ENCODE measurements at regions not wholly inside any gene's neighbourhood (a gene's known extent, or its start where the extent isn't known, plus 50 kb on each side); places are given as distances from the start of the nearest gene placed in this dataset.

DNA sequence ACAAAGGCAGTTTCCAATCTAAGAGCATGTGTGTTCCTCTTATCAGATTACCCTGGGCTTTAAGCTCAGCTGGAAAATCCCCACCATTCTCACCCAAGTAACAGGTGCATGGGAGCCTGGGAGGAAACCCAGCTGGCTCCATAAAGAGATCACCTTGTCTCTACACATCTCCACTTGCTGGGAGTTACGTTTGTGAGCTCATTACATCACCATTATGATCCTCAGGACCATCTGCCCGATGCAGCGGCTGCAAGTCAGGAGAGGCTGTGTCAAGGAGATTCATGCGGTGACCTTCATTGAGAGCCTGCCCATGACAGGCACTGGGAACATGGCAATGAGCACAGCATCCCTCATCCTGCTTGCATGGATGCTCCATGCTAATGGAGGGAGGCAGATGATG, 618.0 kb downstream of the NPHP4 start:
- ChIA-PET CTCF (no interaction called here), POLR2A (no interaction called here), RAD21 (ENCODE audit: low non-redundant PET in 1 of 2, low total read pairs in 2 of 2, uncharacterized antibody in 2 of 2, unreplicated experiment in 2 of 2) (no interaction called here)
- Histone ChIP-seq H3K36me3 (ENCODE audit: control insufficient read depth in 1 of 2, insufficient read depth in 2 of 2, low read length in 2 of 2) (no peaks in the 10 kb centered on the region), H3K9ac (ENCODE audit: low read length) (no peak overlapping the region), H2AFZ (ENCODE audit: low read depth, low read length, poor library complexity, severe bottlenecking) (no peak overlapping the region), H3K27me3 (ENCODE audit: insufficient read depth, low read length) (no peaks in the 10 kb centered on the region), H3K9me3 (ENCODE audit: control insufficient read depth in 1 of 2, insufficient read depth in 1 of 2, low read depth in 1 of 2, low read length in 2 of 2) (no peaks in the 10 kb centered on the region; a peak in 1 of 4 replicates), H3K27ac (ENCODE audit: low read depth, low read length) (no peak overlapping the region), H3K79me2 (ENCODE audit: insufficient read depth, low read length) (no peaks in the 10 kb centered on the region), H3K9me2 (ENCODE audit: insufficient read depth) (no peaks in the 10 kb centered on the region), H3K4me2 (ENCODE audit: low read length) (no peak overlapping the region), H4K20me1 (ENCODE audit: insufficient read depth) (no peaks in the 10 kb centered on the region), H3K4me3 (replicated peaks in 1 of 2; ENCODE audit: low read depth in 1 of 2, low read length in 2 of 2) (no peak overlapping the region), H3K4me1 (ENCODE audit: control insufficient read depth in 1 of 2, insufficient read depth in 2 of 2, low read length in 2 of 2) (no peaks in the 10 kb centered on the region)
- intact Hi-C loops (cut with micrococcal nuclease): no loop called here
- ATAC-seq: no peak
- TF ChIP-seq EZH2 (IDR thresholded peaks at IDR 0.05): no peak
- no peak for TF ChIP-seq JUND (IDR thresholded peaks at IDR 0.05)
- TF ChIP-seq SIN3A (IDR thresholded peaks at IDR 0.05; ENCODE audit: low read depth): no peak
- no peak for TF ChIP-seq POLR2A (IDR thresholded peaks at IDR 0.05; ENCODE audit: borderline replicate concordance, extremely low read depth, insufficient read depth, insufficient read length)
- TF ChIP-seq RAD21 (IDR thresholded peaks at IDR 0.05; ENCODE audit: low read depth): no peak
- no peak for TF ChIP-seq ZNF274 (IDR thresholded peaks at IDR 0.05; ENCODE audit: low read depth, low read length)
- no peak for TF ChIP-seq EGR1 (IDR thresholded peaks at IDR 0.05; ENCODE audit: low read depth)
- TF ChIP-seq ZFX (IDR thresholded peaks at IDR 0.05): no peak
- no peak for DNase-seq (ENCODE audit: low read depth, low spot score)
- no TSS peak for BruUV-seq (replicated peaks)

DNA sequence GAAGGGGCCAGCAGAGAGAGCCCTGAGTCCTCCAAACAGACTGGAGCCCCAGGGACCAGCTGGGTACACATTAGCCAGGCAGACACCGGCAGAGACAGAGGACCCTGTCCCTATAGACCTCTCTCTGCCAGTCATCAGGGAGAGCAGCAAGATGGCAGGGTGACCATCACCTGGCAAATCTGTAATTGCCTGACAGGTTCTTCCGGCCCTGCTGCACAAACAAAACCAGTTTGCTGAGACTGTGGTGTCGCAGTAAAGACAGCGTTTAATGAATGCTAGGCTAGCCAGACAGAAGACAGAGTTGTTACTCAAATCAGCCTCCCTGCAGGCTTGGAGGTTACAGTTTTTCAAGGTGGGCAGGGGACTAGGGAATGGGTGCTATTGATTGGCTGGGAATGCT, 618.9 kb downstream of the NPHP4 start:
- Histone ChIP-seq H3K4me2 (ENCODE audit: low read length) (no peak overlapping the region), H3K79me2 (ENCODE audit: insufficient read depth, low read length) (no peaks in the 10 kb centered on the region), H3K4me3 (replicated peaks in 1 of 2; ENCODE audit: low read depth in 1 of 2, low read length in 2 of 2) (no peak overlapping the region), H4K20me1 (ENCODE audit: insufficient read depth) (no peaks in the 10 kb centered on the region), H2AFZ (ENCODE audit: low read depth, low read length, poor library complexity, severe bottlenecking) (no peak overlapping the region), H3K36me3 (ENCODE audit: control insufficient read depth in 1 of 2, insufficient read depth in 2 of 2, low read length in 2 of 2) (no peaks in the 10 kb centered on the region), H3K4me1 (ENCODE audit: control insufficient read depth in 1 of 2, insufficient read depth in 2 of 2, low read length in 2 of 2) (no peaks in the 10 kb centered on the region), H3K9ac (ENCODE audit: low read length) (no peak overlapping the region), H3K9me2 (ENCODE audit: insufficient read depth) (no peaks in the 10 kb centered on the region), H3K9me3 (ENCODE audit: control insufficient read depth in 1 of 2, insufficient read depth in 1 of 2, low read depth in 1 of 2, low read length in 2 of 2) (no peaks in the 10 kb centered on the region; a peak in 1 of 4 replicates), H3K27ac (ENCODE audit: low read depth, low read length) (no peak overlapping the region), H3K27me3 (ENCODE audit: insufficient read depth, low read length) (no peaks in the 10 kb centered on the region)
- DNase-seq (ENCODE audit: low read depth, low spot score) (no peak), ATAC-seq (no peak)
- ChIA-PET POLR2A (no interaction called here), CTCF (no interaction called here), RAD21 (ENCODE audit: low non-redundant PET in 1 of 2, low total read pairs in 2 of 2, uncharacterized antibody in 2 of 2, unreplicated experiment in 2 of 2) (no interaction called here)
- intact Hi-C loops (cut with micrococcal nuclease): no loop called here
- BruUV-seq (replicated peaks): no TSS peak
- TF ChIP-seq EZH2 (IDR thresholded peaks at IDR 0.05) (no peak), ZFX (IDR thresholded peaks at IDR 0.05) (no peak), CBX3 (IDR thresholded peaks at IDR 0.05; ENCODE audit: low read depth) (no peak)
- TF ChIP-seq, protein P1, sequence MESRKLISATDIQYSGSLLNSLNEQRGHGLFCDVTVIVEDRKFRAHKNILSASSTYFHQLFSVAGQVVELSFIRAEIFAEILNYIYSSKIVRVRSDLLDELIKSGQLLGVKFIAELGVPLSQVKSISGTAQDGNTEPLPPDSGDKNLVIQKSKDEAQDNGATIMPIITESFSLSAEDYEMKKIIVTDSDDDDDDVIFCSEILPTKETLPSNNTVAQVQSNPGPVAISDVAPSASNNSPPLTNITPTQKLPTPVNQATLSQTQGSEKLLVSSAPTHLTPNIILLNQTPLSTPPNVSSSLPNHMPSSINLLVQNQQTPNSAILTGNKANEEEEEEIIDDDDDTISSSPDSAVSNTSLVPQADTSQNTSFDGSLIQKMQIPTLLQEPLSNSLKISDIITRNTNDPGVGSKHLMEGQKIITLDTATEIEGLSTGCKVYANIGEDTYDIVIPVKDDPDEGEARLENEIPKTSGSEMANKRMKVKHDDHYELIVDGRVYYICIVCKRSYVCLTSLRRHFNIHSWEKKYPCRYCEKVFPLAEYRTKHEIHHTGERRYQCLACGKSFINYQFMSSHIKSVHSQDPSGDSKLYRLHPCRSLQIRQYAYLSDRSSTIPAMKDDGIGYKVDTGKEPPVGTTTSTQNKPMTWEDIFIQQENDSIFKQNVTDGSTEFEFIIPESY (IDR thresholded peaks at IDR 0.05; ENCODE audit: extremely low read depth, insufficient replicate concordance, low read length): no peak
- TF ChIP-seq, protein P2, sequence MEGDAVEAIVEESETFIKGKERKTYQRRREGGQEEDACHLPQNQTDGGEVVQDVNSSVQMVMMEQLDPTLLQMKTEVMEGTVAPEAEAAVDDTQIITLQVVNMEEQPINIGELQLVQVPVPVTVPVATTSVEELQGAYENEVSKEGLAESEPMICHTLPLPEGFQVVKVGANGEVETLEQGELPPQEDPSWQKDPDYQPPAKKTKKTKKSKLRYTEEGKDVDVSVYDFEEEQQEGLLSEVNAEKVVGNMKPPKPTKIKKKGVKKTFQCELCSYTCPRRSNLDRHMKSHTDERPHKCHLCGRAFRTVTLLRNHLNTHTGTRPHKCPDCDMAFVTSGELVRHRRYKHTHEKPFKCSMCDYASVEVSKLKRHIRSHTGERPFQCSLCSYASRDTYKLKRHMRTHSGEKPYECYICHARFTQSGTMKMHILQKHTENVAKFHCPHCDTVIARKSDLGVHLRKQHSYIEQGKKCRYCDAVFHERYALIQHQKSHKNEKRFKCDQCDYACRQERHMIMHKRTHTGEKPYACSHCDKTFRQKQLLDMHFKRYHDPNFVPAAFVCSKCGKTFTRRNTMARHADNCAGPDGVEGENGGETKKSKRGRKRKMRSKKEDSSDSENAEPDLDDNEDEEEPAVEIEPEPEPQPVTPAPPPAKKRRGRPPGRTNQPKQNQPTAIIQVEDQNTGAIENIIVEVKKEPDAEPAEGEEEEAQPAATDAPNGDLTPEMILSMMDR (IDR thresholded peaks at IDR 0.05 in 2 of 3, conservative IDR thresholded peaks at IDR 0.05 in 1 of 3; ENCODE audit: borderline replicate concordance in 1 of 3, insufficient read depth in 1 of 3, low read depth in 2 of 3, low read length in 2 of 3): no peak
- TF ChIP-seq, protein P3, sequence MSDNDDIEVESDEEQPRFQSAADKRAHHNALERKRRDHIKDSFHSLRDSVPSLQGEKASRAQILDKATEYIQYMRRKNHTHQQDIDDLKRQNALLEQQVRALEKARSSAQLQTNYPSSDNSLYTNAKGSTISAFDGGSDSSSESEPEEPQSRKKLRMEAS (IDR thresholded peaks at IDR 0.05): no peak
- TF ChIP-seq, protein P4, sequence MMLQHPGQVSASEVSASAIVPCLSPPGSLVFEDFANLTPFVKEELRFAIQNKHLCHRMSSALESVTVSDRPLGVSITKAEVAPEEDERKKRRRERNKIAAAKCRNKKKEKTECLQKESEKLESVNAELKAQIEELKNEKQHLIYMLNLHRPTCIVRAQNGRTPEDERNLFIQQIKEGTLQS (IDR thresholded peaks at IDR 0.05): no peak

Data from HCT116 (cell line).